GDM1 (cell line): ENCODE measurements at regions not wholly inside any gene's neighbourhood (a gene's known extent, or its start where the extent isn't known, plus 50 kb on each side); places are given as distances from the start of the nearest gene placed in this dataset.

Source experiments
- DNase-seq: peaks from one replicate; lab custom pipeline; 2025; lab: John Stamatoyannopoulos, UW

GRCh38 chr13:74043237-74043636 lies 91.0 kb downstream of the KLF12 start:
- DNase-seq, result no peak

- no peak for DNase-seq
Measured at GRCh38 chr13:74040200-74040599, 94.0 kb downstream of the KLF12 start.

GRCh38 chr13:74039667-74040066 lies 94.5 kb downstream of the KLF12 start:
- no peak for DNase-seq

GRCh38 chr13:74039154-74039553 lies 95.0 kb downstream of the KLF12 start:
- no peak for DNase-seq

- DNase-seq, result no peak
Measured at GRCh38 chr13:74037762-74038161, 96.4 kb downstream of the KLF12 start.

GRCh38 chr13:74036373-74036772 lies 97.8 kb downstream of the KLF12 start:
- no peak for DNase-seq

- DNase-seq, result no peak
Measured at GRCh38 chr13:74035896-74036295, 98.3 kb downstream of the KLF12 start.

GRCh38 chr13:74032325-74032724 lies 101.9 kb downstream of the KLF12 start:
- no peak for DNase-seq

GRCh38 chr13:74027161-74027779 lies 106.9 kb downstream of the KLF12 start:
- DNase-seq, result no peak

GRCh38 chr13:74026753-74027152 lies 107.5 kb downstream of the KLF12 start:
- DNase-seq, result no peak

GRCh38 chr13:74025369-74025768 lies 108.8 kb downstream of the KLF12 start:
- DNase-seq, result no peak

GRCh38 chr13:74024856-74025255 lies 109.3 kb downstream of the KLF12 start:
- DNase-seq, result no peak

GRCh38 chr13:74024314-74024713 lies 109.9 kb downstream of the KLF12 start:
- no peak for DNase-seq

- no peak for DNase-seq
Measured at GRCh38 chr13:74023484-74023883, 110.7 kb downstream of the KLF12 start.

- DNase-seq, result no peak
Measured at GRCh38 chr13:74021505-74021904, 112.7 kb downstream of the KLF12 start.

GRCh38 chr13:74018062-74018431 lies 116.2 kb downstream of the KLF12 start:
- DNase-seq, result no peak

GRCh38 chr13:74017301-74018061 lies 116.7 kb downstream of the KLF12 start:
- DNase-seq, result no peak

GRCh38 chr13:74015137-74015536 lies 119.1 kb downstream of the KLF12 start:
- no peak for DNase-seq

- no peak for DNase-seq
Measured at GRCh38 chr13:74009100-74009668, 125.0 kb downstream of the KLF12 start.

GRCh38 chr13:74006666-74007065 lies 127.5 kb downstream of the KLF12 start:
- DNase-seq, result no peak

- DNase-seq, result no peak
Measured at GRCh38 chr13:74005320-74006157, 128.7 kb downstream of the KLF12 start.

GRCh38 chr13:74004109-74004508 lies 130.1 kb downstream of the KLF12 start:
- no peak for DNase-seq

- DNase-seq, result no peak
Measured at GRCh38 chr13:74003374-74003773, 130.8 kb downstream of the KLF12 start.
